Calu3 (cell line): ENCODE measurements at regions not wholly inside any gene's neighbourhood (a gene's known extent, or its start where the extent isn't known, plus 50 kb on each side); places are given as distances from the start of the nearest gene placed in this dataset.
"Not testable (repeated sequence)": the region's sequence is repeated elsewhere in the genome, so short reads cannot be mapped to it uniquely, and the experiment has no call there.

Experiments used
- BruUV-seq: library from RNA; stranded (reverse); fragments of 400-500 nt; replicated peaks from 2 replicates; lab custom pipeline; 2021; lab: Mats Ljungman, UMichigan
- CTCF ChIA-PET: fragments of 300-600 bp; sonication (Branson Sonifier 250); formaldehyde crosslinking; loops from one replicate; lab custom pipeline; 2022; ENCODE audit warnings: antibody characterized with exemption; lab: Charles Lee
- DNase-seq: peaks from one replicate; pipeline ENCODE4 v3.0.0; 2022
- H3K27ac Mint-ChIP-seq: one replicate; pipeline ENCODE4 v1.8.0; 2022; ENCODE audit warnings: mixed read lengths; ENCODE audit not compliant: unreplicated experiment
- H3K27me3 Mint-ChIP-seq: one replicate; pipeline ENCODE4 v1.8.0; 2022; ENCODE audit warnings: mixed read lengths; ENCODE audit not compliant: unreplicated experiment
- H3K36me3 Mint-ChIP-seq: one replicate; pipeline ENCODE4 v1.8.0; 2022; ENCODE audit warnings: mild to moderate bottlenecking, moderate library complexity, mixed read lengths; ENCODE audit not compliant: insufficient read depth, unreplicated experiment
- H3K4me1 Mint-ChIP-seq: one replicate; pipeline ENCODE4 v1.8.0; 2022; ENCODE audit warnings: mild to moderate bottlenecking, low read depth, mixed read lengths; ENCODE audit not compliant: unreplicated experiment
- H3K4me3 Mint-ChIP-seq: one replicate; pipeline ENCODE4 v1.8.0; 2022; ENCODE audit warnings: mild to moderate bottlenecking, low read depth, moderate library complexity, mixed read lengths; ENCODE audit not compliant: unreplicated experiment
- H3K9me3 Mint-ChIP-seq: one replicate; pipeline ENCODE4 v1.8.0; 2022; ENCODE audit warnings: low read depth, mixed read lengths; ENCODE audit not compliant: unreplicated experiment
- intact Hi-C: fragments of 100-400 bp; cut with micrococcal nuclease; formaldehyde crosslinking; loops from one replicate; pipeline ENCODE4 v1.10.0; 2022; ENCODE audit not compliant: unreplicated experiment
- TF ChIP-seq, protein P1 (sequence below): fragments of 200-600 bp; IDR thresholded peaks from one replicate; pipeline ENCODE4 v1.8.0; 2022; ENCODE audit warnings: antibody characterized with exemption; ENCODE audit not compliant: unreplicated experiment

DNA sequence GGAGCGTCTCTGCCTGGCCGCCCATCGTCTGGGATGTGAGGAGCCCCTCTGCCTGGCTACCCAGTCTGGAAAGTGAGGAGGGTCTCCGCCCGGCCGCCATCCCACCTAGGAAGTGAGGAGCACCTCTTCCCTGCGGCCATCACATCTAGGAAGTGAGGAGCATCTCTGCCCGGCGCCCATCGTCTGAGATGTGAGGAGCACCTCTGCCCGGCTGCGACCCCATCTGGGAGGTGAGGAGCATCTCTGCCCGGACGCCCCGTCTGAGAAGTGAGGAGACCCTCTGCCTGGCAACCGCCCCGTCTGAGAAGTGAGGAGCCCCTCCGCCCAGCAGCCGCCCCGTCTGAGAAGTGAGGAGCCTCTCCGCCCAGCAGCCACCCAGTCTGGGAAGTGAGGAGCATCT, 84.5 kb downstream of the IDS start:
- DNase-seq = not testable (repeated sequence)

DNA sequence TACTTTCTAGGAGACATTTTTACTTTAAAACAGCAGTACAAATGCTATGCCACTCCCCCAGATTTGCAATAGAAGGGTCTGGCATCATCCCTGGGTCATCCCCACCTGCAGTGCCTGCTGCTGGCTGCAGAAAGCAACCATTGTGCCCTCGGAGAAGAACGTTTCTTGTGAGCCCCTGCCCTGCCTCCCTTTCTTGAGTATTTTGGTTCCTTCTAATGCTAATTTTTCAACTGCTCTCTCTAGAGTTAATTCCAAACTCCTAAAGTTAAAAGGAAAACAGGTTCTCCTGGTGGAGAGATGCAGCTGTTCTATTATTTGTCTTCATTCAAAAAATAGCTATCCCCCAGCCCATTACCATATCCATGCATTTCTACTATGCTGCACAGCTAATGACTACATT, 107.1 kb downstream of the IDS start:
- no peaks in the 10 kb centered on the region for H3K4me1 Mint-ChIP-seq
- no peak overlapping the region for H3K4me3 Mint-ChIP-seq
- intact Hi-C loops = no loop called here
- H3K36me3 Mint-ChIP-seq = no peaks in the 10 kb centered on the region
- no peak overlapping the region for H3K27ac Mint-ChIP-seq
- TF ChIP-seq, protein P1, sequence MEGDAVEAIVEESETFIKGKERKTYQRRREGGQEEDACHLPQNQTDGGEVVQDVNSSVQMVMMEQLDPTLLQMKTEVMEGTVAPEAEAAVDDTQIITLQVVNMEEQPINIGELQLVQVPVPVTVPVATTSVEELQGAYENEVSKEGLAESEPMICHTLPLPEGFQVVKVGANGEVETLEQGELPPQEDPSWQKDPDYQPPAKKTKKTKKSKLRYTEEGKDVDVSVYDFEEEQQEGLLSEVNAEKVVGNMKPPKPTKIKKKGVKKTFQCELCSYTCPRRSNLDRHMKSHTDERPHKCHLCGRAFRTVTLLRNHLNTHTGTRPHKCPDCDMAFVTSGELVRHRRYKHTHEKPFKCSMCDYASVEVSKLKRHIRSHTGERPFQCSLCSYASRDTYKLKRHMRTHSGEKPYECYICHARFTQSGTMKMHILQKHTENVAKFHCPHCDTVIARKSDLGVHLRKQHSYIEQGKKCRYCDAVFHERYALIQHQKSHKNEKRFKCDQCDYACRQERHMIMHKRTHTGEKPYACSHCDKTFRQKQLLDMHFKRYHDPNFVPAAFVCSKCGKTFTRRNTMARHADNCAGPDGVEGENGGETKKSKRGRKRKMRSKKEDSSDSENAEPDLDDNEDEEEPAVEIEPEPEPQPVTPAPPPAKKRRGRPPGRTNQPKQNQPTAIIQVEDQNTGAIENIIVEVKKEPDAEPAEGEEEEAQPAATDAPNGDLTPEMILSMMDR = no peak
- CTCF ChIA-PET = no interaction called here
- no TSS peak for BruUV-seq
- no peaks in the 10 kb centered on the region for H3K27me3 Mint-ChIP-seq
- H3K9me3 Mint-ChIP-seq = no peaks in the 10 kb centered on the region
- DNase-seq = no peak

More for the DNA sequence above, 84.5 kb downstream of the IDS start:
- intact Hi-C loops, H3K9me3 Mint-ChIP-seq, H3K4me3 Mint-ChIP-seq, H3K27ac Mint-ChIP-seq, BruUV-seq, CTCF ChIA-PET, H3K27me3 Mint-ChIP-seq, H3K4me1 Mint-ChIP-seq, H3K36me3 Mint-ChIP-seq: not testable (repeated sequence)

DNA sequence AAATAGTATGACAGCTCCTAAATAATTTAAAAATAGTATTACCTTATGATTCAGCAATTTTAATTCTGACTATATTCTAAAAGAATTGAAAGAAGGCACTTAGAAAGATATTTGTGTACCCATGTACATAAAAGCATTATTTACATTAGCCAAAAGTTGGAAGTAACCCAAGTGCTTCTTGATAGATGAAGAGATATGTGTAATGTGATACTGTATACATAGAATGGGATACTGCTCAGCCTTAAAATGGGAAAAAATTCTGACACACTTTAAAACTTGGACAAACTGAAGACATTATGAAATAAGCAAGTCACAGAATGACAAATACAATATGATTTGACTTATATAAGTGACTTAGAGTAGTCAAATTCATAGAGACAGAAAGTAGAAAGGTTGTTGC, 112.2 kb downstream of the IDS start:
- no peaks in the 10 kb centered on the region for H3K4me1 Mint-ChIP-seq
- intact Hi-C loops = no loop called here
- no peaks in the 10 kb centered on the region for H3K36me3 Mint-ChIP-seq
- no TSS peak for BruUV-seq
- H3K27ac Mint-ChIP-seq = no peak overlapping the region
- no peak overlapping the region for H3K4me3 Mint-ChIP-seq
- TF ChIP-seq, protein P1 = no peak
- H3K9me3 Mint-ChIP-seq = no peaks in the 10 kb centered on the region
- CTCF ChIA-PET = no interaction called here
- DNase-seq = no peak
- no peaks in the 10 kb centered on the region for H3K27me3 Mint-ChIP-seq

GRCh38 chrX:149383852-149384251, 121.3 kb downstream of the IDS start:
- no TSS peak for BruUV-seq
- no peaks in the 10 kb centered on the region for H3K36me3 Mint-ChIP-seq
- no peak overlapping the region for H3K27ac Mint-ChIP-seq
- H3K9me3 Mint-ChIP-seq = peaks cover 4% of the 10 kb centered on the region
- intact Hi-C loops = no loop called here
- H3K4me1 Mint-ChIP-seq = no peaks in the 10 kb centered on the region
- TF ChIP-seq, protein P1 = no peak
- H3K4me3 Mint-ChIP-seq = no peak overlapping the region
- CTCF ChIA-PET = no interaction called here
- no peak for DNase-seq
- H3K27me3 Mint-ChIP-seq = no peaks in the 10 kb centered on the region

DNA sequence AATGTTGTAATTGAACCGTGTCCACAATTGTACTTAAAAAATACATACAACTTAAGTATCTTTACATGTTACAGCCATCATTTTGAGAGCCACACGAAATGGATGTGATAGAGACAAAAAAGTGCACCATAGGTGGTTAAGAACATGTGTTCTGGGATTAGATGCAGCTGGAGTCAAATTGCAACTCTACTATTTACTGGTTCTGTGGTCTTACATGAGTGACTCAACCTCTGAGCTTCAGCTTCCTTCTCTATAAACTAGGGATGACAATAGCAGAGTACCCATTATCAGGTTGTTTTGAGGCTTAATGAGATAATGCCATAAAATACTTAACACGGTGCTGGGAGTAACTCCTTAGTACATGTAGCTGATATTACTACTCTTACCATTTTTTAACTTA, 130.4 kb downstream of the IDS start:
- no peak for DNase-seq
- Mint-ChIP-seq H3K27ac (no peak overlapping the region), H3K9me3 (no peaks in the 10 kb centered on the region), H3K4me3 (no peak overlapping the region), H3K36me3 (no peaks in the 10 kb centered on the region), H3K4me1 (no peaks in the 10 kb centered on the region), H3K27me3 (peaks cover 19% of the 10 kb centered on the region)
- CTCF ChIA-PET = no interaction called here
- intact Hi-C loops = no loop called here
- no TSS peak for BruUV-seq
- TF ChIP-seq, protein P1 = no peak
